Mammary epithelial cell (primary cell): ENCODE measurements at regions not wholly inside any gene's neighbourhood (a gene's known extent, or its start where the extent isn't known, plus 50 kb on each side); places are given as distances from the start of the nearest gene placed in this dataset.

ENCODE experiments used
- CTCF ChIP-seq, 2 donors: IDR thresholded peaks in 1 of 2; conservative IDR thresholded peaks in 1 of 2; 2 replicates each; pipeline ENCODE4 v1.5.1; 2011 to 2012; ENCODE audit warnings: inconsistent platforms in 2 of 2, low read length in 2 of 2, mild to moderate bottlenecking in 2 of 2, control low read depth in 1 of 2, low read depth in 1 of 2; ENCODE audit not compliant: insufficient read depth in 1 of 2; ENCODE audit errors: extremely low read depth in 1 of 2
- EZH2 ChIP-seq: IDR thresholded peaks from 2 replicates; pipeline ENCODE4 v1.6.1; 2012; ENCODE audit warnings: low read length, inconsistent platforms, borderline replicate concordance

GRCh38 chr12:43159506-43159905 lies 392.5 kb downstream of the ADAMTS20 start:
- TF ChIP-seq CTCF (conservative IDR thresholded peaks at IDR 0.05 in 1 of 2, IDR thresholded peaks at IDR 0.05 in 1 of 2; ENCODE audit: extremely low read depth in 1 of 2, insufficient read depth in 1 of 2, low read depth in 1 of 2, low read length in 2 of 2): no peak
- TF ChIP-seq EZH2: no peak
